ENCODE measurements at regions not wholly inside any gene's neighbourhood (a gene's known extent, or its start where the extent isn't known, plus 50 kb on each side); places are given as distances from the start of the nearest gene placed in this dataset.

DNA sequence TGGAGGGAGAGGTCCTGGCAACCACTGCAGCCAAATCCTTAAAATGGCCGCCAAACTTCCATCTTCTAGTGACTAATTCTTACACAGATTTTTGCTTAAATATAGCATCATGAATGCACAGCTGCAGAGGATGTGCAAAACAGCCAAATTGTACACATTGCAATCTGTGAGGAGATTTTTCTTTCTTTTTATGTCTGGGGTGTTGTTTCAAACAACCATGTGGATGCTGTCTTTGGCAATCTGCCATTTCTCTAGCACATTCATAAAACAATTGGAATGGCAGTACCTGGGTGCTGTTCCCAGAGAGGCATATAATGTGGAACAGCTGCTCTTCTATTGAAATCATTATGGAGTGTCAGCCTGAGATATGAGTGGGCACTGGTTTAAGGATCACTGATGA, 1082.9 kb upstream of the SEMA6A start:
- TF ChIP-seq, protein P1, sequence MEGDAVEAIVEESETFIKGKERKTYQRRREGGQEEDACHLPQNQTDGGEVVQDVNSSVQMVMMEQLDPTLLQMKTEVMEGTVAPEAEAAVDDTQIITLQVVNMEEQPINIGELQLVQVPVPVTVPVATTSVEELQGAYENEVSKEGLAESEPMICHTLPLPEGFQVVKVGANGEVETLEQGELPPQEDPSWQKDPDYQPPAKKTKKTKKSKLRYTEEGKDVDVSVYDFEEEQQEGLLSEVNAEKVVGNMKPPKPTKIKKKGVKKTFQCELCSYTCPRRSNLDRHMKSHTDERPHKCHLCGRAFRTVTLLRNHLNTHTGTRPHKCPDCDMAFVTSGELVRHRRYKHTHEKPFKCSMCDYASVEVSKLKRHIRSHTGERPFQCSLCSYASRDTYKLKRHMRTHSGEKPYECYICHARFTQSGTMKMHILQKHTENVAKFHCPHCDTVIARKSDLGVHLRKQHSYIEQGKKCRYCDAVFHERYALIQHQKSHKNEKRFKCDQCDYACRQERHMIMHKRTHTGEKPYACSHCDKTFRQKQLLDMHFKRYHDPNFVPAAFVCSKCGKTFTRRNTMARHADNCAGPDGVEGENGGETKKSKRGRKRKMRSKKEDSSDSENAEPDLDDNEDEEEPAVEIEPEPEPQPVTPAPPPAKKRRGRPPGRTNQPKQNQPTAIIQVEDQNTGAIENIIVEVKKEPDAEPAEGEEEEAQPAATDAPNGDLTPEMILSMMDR (IDR thresholded peaks at IDR 0.05): no peak
- TF ChIP-seq POLR2A (IDR thresholded peaks at IDR 0.05) (no peak), EP300 (IDR thresholded peaks at IDR 0.05) (no peak)
